ENCODE measurements at regions not wholly inside any gene's neighbourhood (a gene's known extent, or its start where the extent isn't known, plus 50 kb on each side); places are given as distances from the start of the nearest gene placed in this dataset.

GRCh38 chr2:14023558-14023957 is 609.0 kb upstream of the LRATD1 start:
- TF ChIP-seq NFIC (IDR thresholded peaks at IDR 0.05; ENCODE audit: low read depth, low read length) (no peak), KAT2A (conservative IDR thresholded peaks at IDR 0.05; ENCODE audit: control insufficient read depth, low read depth, low read length) (no peak), POLR2AphosphoS5 (IDR thresholded peaks at IDR 0.05; ENCODE audit: low read length) (no peak), PKNOX1 (IDR thresholded peaks at IDR 0.05) (no peak), POLR2A (IDR thresholded peaks at IDR 0.05; ENCODE audit: low read depth, low read length) (no peak), CTCF (IDR thresholded peaks at IDR 0.05 in 2 of 3, conservative IDR thresholded peaks at IDR 0.05 in 1 of 3; ENCODE audit: control insufficient read depth in 2 of 3, extremely low read depth in 1 of 3, insufficient read depth in 1 of 3, low read depth in 3 of 3, low read length in 3 of 3) (no peak), ZNF274 (IDR thresholded peaks at IDR 0.05; ENCODE audit: insufficient read depth, insufficient read length) (no peak), SMAD5 (IDR thresholded peaks at IDR 0.05; ENCODE audit: low read depth) (no peak), ZNF592 (IDR thresholded peaks at IDR 0.05) (no peak), MTA3 (IDR thresholded peaks at IDR 0.05; ENCODE audit: borderline replicate concordance, low read length) (no peak)
